K562 (cell line): ENCODE measurements at regions not wholly inside any gene's neighbourhood (a gene's known extent, or its start where the extent isn't known, plus 50 kb on each side); places are given as distances from the start of the nearest gene placed in this dataset.

Experiments
- CREBBP ChIP-seq: IDR thresholded peaks from one replicate; pipeline ENCODE4 v1.6.1; 2012; ENCODE audit warnings: low read depth, mild to moderate bottlenecking, control low read depth, inconsistent platforms, low read length
- CXXC5 ChIP-seq: fragments of 250-450 bp; sonication (Bioruptor Pico); IDR thresholded peaks from 2 replicates; pipeline ENCODE4 v1.8.0; 2022; ENCODE audit warnings: inconsistent platforms, mild to moderate bottlenecking, moderate library complexity
- ETV1 ChIP-seq: fragments of 450-650 bp; conservative IDR thresholded peaks from 2 replicates; pipeline ENCODE4 v1.6.1; 2016; ENCODE audit warnings: missing genetic modification characterization, control low read depth, low read depth, missing compliant biosample characterization
- FOXJ3 ChIP-seq: sonication (generic); formaldehyde crosslinking; IDR thresholded peaks from 2 replicates; pipeline ENCODE4 v1.4.0; 2020; ENCODE audit warnings: mild to moderate bottlenecking, missing genetic modification reagents
- HNRNPL ChIP-seq: fragments of 200-400 bp; formaldehyde crosslinking; IDR thresholded peaks from 2 replicates; pipeline ENCODE4 v1.6.1; 2017; ENCODE audit warnings: low read depth, mild to moderate bottlenecking, low read length
- KAT7 ChIP-seq: sonication (generic); formaldehyde crosslinking; IDR thresholded peaks from 2 replicates; pipeline ENCODE4 v1.8.0; 2022; ENCODE audit warnings: missing genetic modification reagents, mild to moderate bottlenecking, borderline replicate concordance
- KAT8 ChIP-seq: fragments of 450-650 bp; IDR thresholded peaks from 2 replicates; pipeline ENCODE4 v1.6.1; 2016; ENCODE audit warnings: low read depth, mild to moderate bottlenecking
- L3MBTL2 ChIP-seq: fragments of 450-650 bp; IDR thresholded peaks from 2 replicates; pipeline ENCODE4 v1.6.1; 2016; ENCODE audit warnings: mild to moderate bottlenecking, moderate library complexity
- MAZ ChIP-seq, 2 experiments: fragments of 450-650 bp in 1 of 2; sonication (generic) in 1 of 2; formaldehyde crosslinking; IDR thresholded peaks in 1 of 2; conservative IDR thresholded peaks in 1 of 2; 2 replicates each; pipeline versions ENCODE4 v1.4.0 to v1.5.0; 2020; ENCODE audit warnings: mild to moderate bottlenecking in 1 of 2, missing genetic modification reagents in 1 of 2
- MEF2A ChIP-seq: IDR thresholded peaks from 2 replicates; pipeline ENCODE4 v1.6.1; 2011; ENCODE audit warnings: low read depth, mild to moderate bottlenecking, low read length, moderate library complexity; ENCODE audit not compliant: control insufficient read depth
- NR2C2 ChIP-seq, 2 experiments: fragments of 200-800 bp in 1 of 2; sonication (Bioruptor generic) in 1 of 2; sonication (generic) in 1 of 2; formaldehyde crosslinking in 1 of 2; IDR thresholded peaks; 2 replicates each; pipeline versions ENCODE4 v1.6.1 to v1.8.0; 2016 to 2022; ENCODE audit warnings: mild to moderate bottlenecking in 1 of 2, missing compliant biosample characterization in 1 of 2, missing genetic modification characterization in 1 of 2, missing genetic modification reagents in 1 of 2
- RHOXF2B ChIP-seq: fragments of 250-450 bp; sonication (Bioruptor Pico); conservative IDR thresholded peaks from 2 replicates; pipeline ENCODE4 v1.5.1; 2021
- SMAD1 ChIP-seq: fragments of 150-350 bp; IDR thresholded peaks from 2 replicates; pipeline ENCODE4 v1.6.1; 2014; ENCODE audit warnings: low read length, low read depth; ENCODE audit not compliant: partially characterized antibody
- SMAD2 ChIP-seq: fragments of 150-350 bp; IDR thresholded peaks from 2 replicates; pipeline ENCODE4 v1.6.1; 2014; ENCODE audit warnings: low read depth, mild to moderate bottlenecking, low read length
- TAF9B ChIP-seq: fragments of 450-650 bp; IDR thresholded peaks from 2 replicates; pipeline ENCODE4 v1.6.1; 2018; ENCODE audit warnings: mild to moderate bottlenecking; ENCODE audit not compliant: partially characterized antibody
- ZBTB17 ChIP-seq: fragments of 450-650 bp; formaldehyde crosslinking; IDR thresholded peaks from 2 replicates; pipeline ENCODE4 v1.4.0; 2020; ENCODE audit warnings: mild to moderate bottlenecking
- ZBTB8A ChIP-seq: fragments of 450-650 bp; IDR thresholded peaks from 2 replicates; pipeline ENCODE4 v1.6.1; 2018; ENCODE audit warnings: mild to moderate bottlenecking, moderate library complexity; ENCODE audit not compliant: partially characterized antibody
- ZNF140 ChIP-seq: fragments of 250-450 bp; sonication (Bioruptor Pico); IDR thresholded peaks from 2 replicates; pipeline ENCODE4 v1.8.0; 2021; ENCODE audit warnings: moderate library complexity, mild to moderate bottlenecking, inconsistent platforms
- ZNF174 ChIP-seq: fragments of 250-450 bp; sonication (Bioruptor Pico); IDR thresholded peaks from 2 replicates; pipeline ENCODE4 v1.4.0; 2020; ENCODE audit warnings: mild to moderate bottlenecking
- ZNF445 ChIP-seq: fragments of 250-450 bp; sonication (Bioruptor Pico); IDR thresholded peaks from 2 replicates; pipeline ENCODE4 v1.4.0; 2020; ENCODE audit warnings: low read depth, mild to moderate bottlenecking, moderate library complexity
- ZNF507 ChIP-seq: conservative IDR thresholded peaks from 2 replicates; pipeline ENCODE4 v1.6.1; 2017; ENCODE audit warnings: missing genetic modification characterization, missing compliant biosample characterization
- ZNF589 ChIP-seq: fragments of 200-800 bp; sonication (Bioruptor generic); IDR thresholded peaks from 2 replicates; pipeline ENCODE4 v1.6.1; 2016; ENCODE audit warnings: low read depth, missing genetic modification characterization, missing compliant biosample characterization
- TF ChIP-seq, protein P1 (sequence below): fragments of 200-800 bp; sonication (Bioruptor generic); IDR thresholded peaks from 2 replicates; pipeline ENCODE4 v1.6.1; 2017; ENCODE audit warnings: missing genetic modification characterization, missing compliant biosample characterization
- TF ChIP-seq, protein P2 (sequence below): sonication (generic); formaldehyde crosslinking; IDR thresholded peaks from 2 replicates; pipeline ENCODE4 v1.8.1; 2023; ENCODE audit warnings: mild to moderate bottlenecking, missing genetic modification reagents, moderate library complexity
- TF ChIP-seq, protein P3 (sequence below), 2 experiments: fragments of 450-650 bp in 1 of 2; IDR thresholded peaks; 2 replicates each; pipeline ENCODE4 v1.6.1; 2011 to 2017; ENCODE audit warnings: low read depth in 2 of 2, antibody characterized with exemption in 1 of 2, borderline replicate concordance in 1 of 2, low read length in 1 of 2, mild to moderate bottlenecking in 1 of 2, mixed read lengths in 1 of 2; ENCODE audit not compliant: control insufficient read depth in 1 of 2

DNA sequence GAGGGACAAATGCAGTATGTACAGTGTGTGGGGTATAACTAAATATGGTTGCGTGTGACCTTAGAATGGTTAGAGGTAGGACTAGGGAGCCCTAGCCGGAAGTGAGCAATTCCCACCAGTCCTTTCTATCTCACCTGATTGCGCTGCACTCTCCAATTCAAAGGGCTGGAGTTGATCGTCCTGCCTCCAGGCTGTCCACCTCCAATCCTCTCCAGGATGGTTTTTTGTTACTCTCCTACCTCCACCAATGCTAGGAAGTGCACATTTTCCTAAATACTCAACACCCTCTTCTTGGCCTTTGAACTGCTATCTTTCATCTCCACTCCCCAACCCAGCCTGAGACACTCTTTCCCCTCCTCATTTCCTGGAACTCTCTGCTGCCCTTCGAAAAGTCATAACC, 181.7 kb upstream of the ASIC2 start (continued):
- TF ChIP-seq, protein P1, sequence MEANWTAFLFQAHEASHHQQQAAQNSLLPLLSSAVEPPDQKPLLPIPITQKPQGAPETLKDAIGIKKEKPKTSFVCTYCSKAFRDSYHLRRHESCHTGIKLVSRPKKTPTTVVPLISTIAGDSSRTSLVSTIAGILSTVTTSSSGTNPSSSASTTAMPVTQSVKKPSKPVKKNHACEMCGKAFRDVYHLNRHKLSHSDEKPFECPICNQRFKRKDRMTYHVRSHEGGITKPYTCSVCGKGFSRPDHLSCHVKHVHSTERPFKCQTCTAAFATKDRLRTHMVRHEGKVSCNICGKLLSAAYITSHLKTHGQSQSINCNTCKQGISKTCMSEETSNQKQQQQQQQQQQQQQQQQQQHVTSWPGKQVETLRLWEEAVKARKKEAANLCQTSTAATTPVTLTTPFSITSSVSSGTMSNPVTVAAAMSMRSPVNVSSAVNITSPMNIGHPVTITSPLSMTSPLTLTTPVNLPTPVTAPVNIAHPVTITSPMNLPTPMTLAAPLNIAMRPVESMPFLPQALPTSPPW (CRISPR knock-in tag) = no peak
- TF ChIP-seq ZNF174 (CRISPR knock-in tag) (no peak), ZNF445 (CRISPR knock-in tag) (no peak), KAT7 (CRISPR knock-in tag) (no peak), ZBTB17 (CRISPR knock-in tag) (no peak), ETV1 (tag) (peak; percentile 63), CREBBP (no peak), MEF2A (no peak), RHOXF2B (no peak), TAF9B (no peak), L3MBTL2 (peak; percentile 28; the same call in 1 of the 2 replicates), NR2C2 (CRISPR knock-in tag; IDR thresholded peaks at IDR 0.05) (no peak), NR2C2 (tag; IDR thresholded peaks at IDR 0.05) (peak; percentile 90), ZNF589 (CRISPR knock-in tag) (no peak), SMAD2 (no peak), CXXC5 (CRISPR knock-in tag) (peak; percentile 10; the same call in 1 of the 2 replicates), ZNF140 (CRISPR knock-in tag) (no peak), HNRNPL (no peak), KAT8 (no peak), SMAD1 (no peak), MAZ (CRISPR knock-in tag; conservative IDR thresholded peaks at IDR 0.05 in 1 of 2, IDR thresholded peaks at IDR 0.05 in 1 of 2) (no peak), FOXJ3 (no peak), ZBTB8A (no peak), ZNF507 (tag) (no peak)
- TF ChIP-seq, protein P2, sequence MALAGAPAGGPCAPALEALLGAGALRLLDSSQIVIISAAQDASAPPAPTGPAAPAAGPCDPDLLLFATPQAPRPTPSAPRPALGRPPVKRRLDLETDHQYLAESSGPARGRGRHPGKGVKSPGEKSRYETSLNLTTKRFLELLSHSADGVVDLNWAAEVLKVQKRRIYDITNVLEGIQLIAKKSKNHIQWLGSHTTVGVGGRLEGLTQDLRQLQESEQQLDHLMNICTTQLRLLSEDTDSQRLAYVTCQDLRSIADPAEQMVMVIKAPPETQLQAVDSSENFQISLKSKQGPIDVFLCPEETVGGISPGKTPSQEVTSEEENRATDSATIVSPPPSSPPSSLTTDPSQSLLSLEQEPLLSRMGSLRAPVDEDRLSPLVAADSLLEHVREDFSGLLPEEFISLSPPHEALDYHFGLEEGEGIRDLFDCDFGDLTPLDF = no peak
- TF ChIP-seq, protein P3, sequence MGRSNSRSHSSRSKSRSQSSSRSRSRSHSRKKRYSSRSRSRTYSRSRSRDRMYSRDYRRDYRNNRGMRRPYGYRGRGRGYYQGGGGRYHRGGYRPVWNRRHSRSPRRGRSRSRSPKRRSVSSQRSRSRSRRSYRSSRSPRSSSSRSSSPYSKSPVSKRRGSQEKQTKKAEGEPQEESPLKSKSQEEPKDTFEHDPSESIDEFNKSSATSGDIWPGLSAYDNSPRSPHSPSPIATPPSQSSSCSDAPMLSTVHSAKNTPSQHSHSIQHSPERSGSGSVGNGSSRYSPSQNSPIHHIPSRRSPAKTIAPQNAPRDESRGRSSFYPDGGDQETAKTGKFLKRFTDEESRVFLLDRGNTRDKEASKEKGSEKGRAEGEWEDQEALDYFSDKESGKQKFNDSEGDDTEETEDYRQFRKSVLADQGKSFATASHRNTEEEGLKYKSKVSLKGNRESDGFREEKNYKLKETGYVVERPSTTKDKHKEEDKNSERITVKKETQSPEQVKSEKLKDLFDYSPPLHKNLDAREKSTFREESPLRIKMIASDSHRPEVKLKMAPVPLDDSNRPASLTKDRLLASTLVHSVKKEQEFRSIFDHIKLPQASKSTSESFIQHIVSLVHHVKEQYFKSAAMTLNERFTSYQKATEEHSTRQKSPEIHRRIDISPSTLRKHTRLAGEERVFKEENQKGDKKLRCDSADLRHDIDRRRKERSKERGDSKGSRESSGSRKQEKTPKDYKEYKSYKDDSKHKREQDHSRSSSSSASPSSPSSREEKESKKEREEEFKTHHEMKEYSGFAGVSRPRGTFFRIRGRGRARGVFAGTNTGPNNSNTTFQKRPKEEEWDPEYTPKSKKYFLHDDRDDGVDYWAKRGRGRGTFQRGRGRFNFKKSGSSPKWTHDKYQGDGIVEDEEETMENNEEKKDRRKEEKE (IDR thresholded peaks at IDR 0.05; ENCODE audit: borderline replicate concordance in 1 of 2, control insufficient read depth in 1 of 2, low read depth in 2 of 2, low read length in 1 of 2) = no peak
